DMS 273 treated with DMSO at 0.1 percent for 48 hours (cell line): ENCODE measurements at regions not wholly inside any gene's neighbourhood (a gene's known extent, or its start where the extent isn't known, plus 50 kb on each side); places are given as distances from the start of the nearest gene placed in this dataset.
"Not testable (repeated sequence)": the region's sequence is repeated elsewhere in the genome, so short reads cannot be mapped to it uniquely, and the experiment has no call there.

Experiments
- DNase-seq: peaks from one replicate; lab custom pipeline; 2025; lab: John Stamatoyannopoulos, UW

DNA sequence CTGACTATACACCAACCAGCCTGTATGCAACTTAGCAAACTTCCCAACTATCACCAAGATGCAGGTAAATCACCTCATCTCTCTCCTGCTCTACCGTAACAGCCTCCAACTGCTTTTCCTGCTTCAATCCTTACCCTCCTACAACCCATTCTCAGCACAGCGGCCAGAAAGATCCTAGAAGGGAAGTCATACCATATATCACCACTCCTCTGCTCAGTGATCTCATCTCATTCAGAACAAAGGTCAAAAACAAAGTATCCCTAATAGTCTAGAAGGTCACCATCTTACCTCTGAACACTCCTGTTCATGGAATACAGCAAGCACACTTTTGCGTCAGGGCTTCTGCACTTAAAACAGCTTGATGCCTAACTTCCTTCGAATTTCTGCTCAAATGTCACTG, 62.2 kb upstream of the RNF38 start:
- DNase-seq: no peak

DNA sequence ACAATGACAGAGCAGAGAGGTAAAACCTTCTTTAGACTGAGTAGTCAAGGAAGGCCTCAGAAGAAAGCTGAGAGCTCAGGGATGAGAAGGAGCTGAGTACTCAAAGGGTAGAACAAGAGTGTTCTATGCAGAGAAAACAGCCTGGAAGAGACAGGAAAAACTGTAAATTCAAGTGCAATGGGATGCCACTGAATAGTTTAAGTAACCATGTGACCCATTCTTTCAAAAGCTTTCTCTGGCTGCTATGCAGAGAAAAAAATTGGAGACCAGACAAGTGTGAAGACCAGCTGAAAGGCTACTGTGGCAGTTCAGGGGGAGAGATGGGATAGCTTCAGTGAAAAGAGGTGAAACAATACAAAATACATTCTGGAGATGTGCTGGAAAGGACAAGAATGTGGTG, 61.3 kb upstream of the RNF38 start:
- DNase-seq: no peak

DNA sequence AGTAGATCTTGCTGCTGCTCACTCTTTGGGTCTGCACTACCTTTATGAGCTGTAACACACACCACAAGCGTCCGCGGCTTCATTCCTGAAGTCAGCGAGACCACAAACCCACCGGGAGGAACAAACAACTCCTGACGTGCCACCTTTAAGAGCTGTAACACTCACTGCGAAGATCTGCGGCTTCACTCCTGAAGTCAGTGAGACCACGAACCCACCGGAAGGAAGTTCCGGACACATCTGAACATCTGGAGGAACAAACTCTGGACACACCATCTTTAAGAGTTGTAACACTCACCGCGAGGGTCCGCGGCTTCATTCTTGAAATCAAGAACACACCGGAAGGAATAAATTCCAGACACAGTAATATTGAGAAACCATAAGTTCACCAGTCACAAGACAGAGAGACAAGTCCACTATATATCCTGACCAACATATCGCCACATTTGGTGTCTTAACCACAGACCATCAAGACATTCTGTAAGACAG, 58.4 kb upstream of the RNF38 start:
- DNase-seq: not testable (repeated sequence)

DNA sequence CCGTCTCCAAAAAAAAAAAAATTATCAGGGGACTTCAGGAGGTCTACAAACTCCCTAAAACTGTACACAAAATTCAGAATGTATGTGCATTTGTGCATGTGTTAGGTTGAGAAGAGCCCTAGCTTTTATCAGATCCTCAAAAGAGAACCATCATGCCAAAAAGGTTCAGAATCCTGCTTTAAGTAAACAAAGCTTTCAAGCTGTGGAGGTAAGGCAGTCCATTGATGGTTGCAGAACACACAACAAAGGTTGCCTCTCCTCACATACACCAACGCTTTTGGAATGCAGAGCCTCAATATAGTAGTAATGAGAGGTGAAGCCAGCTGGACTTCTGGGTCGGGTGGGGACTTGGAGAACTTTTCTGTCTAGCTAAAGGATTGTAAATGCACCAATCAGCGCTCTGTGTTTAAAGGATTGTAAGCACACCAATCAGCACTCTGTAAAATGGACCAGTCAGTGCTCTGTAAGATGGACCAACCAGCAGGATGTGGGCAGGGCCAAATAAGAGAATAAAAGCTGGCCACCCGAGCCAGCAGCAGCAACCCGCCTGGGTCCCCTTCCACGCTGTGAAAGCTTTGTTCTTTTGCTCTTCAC, 57.9 kb upstream of the RNF38 start:
- no peak for DNase-seq

DNA sequence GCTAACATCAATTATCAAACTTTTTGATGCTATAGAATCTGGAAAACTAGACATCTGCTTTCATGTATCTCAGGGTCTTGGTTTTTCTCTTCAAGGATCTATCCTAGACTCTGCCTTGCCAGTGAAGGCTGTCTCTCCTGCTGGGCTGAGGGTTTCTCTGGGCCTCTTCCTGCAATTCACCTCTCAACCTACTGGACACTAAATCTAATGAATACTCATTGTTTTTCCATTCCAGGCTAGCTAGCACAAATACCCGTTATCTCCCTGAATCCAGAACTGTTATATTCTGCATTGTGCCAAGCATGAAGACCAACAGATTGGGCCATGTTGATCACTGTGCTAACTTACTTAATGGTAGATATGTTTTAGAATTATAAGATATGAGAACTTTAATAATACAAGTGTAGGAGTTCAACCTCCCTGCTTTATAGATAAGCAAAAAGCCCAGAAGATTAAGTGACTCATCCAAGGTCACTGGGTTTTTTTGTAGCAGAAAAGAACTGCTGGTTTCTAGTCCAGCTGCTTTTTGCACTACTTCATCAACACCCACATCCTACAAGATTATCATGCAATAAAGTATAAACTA, 56.5 kb upstream of the RNF38 start:
- no peak for DNase-seq

DNA sequence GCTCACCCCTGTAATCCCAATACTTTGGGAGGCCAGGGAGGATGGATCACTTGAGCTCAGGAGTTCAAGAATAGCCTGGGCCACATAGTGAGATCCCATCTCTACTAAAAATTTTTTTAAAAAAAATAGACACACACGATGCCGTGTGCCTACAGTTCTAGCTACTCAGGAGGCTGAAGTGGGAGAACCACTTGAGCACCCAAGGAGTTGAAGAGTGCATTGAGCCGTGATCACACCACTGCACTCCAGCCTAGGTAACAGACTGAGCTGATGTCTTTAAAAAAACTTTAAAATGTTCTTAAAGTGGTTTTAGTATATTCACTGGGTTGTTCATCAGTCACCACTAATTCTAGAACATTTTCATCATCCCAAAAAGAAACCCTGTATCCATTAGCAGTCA, 51.9 kb upstream of the RNF38 start:
- DNase-seq: no peak

DNA sequence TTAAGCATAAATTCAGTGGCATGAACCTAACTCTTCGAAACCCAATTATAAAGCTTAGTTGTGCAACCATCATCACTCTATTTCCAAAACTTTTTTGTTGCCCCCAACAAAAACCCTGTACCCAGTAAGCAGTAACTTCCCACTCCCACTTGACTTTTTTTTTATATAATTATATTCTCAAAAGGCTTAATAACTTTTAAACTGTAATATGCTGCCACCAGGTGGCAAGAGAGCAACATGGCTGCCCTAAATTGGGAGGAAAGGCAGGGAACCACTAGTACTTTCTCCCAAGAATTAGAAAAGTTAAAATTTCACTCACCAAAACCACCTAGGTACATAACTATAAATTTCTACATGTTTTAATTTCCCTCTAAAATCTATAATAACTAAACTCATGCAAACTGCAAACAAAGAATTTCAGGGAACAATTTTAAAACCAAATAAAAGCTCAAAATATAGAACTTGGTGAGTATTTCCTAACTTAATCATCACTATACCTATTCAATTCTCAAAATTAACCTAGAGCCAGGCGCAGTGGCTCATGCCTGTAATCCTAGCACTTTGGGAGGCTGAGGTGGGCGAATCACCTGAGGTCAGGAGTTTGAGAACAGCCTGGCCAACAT, 50.2 kb upstream of the RNF38 start:
- DNase-seq: no peak
